Left ventricle myocardium inferior (tissue), 1 donor: ENCODE measurements at regions not wholly inside any gene's neighbourhood (a gene's known extent, or its start where the extent isn't known, plus 50 kb on each side); places are given as distances from the start of the nearest gene placed in this dataset.

Experiments used
- DNase-seq: peaks from one replicate; pipeline ENCODE4 v3.0.0-alpha.2; 2020
- H3K27ac ChIP-seq: fragments of 200-600 bp; replicated peaks from 2 replicates; pipeline ENCODE4 v1.8.0; 2021
- H3K27me3 ChIP-seq: fragments of 200-600 bp; 2 replicates; pipeline ENCODE4 v1.8.0; 2021; ENCODE audit warnings: low read depth
- H3K36me3 ChIP-seq: fragments of 200-600 bp; 2 replicates; pipeline ENCODE4 v1.8.0; 2021
- H3K4me1 ChIP-seq: fragments of 200-600 bp; 2 replicates; pipeline ENCODE4 v1.8.0; 2021
- H3K4me3 ChIP-seq: fragments of 200-600 bp; 2 replicates; pipeline ENCODE4 v1.8.0; 2021; ENCODE audit warnings: mild to moderate bottlenecking, moderate library complexity
- H3K9me3 ChIP-seq: fragments of 200-600 bp; replicated peaks from 2 replicates; pipeline ENCODE4 v1.8.0; 2021
- CTCF ChIP-seq: fragments of 200-600 bp; IDR thresholded peaks from 2 replicates; pipeline ENCODE4 v1.8.0; 2021; ENCODE audit warnings: antibody characterized with exemption, mild to moderate bottlenecking, borderline replicate concordance
- intact Hi-C: fragments of 100-400 bp; cut with micrococcal nuclease; formaldehyde crosslinking; loops from one replicate; pipeline ENCODE4 v1.11.0; 2022
- donor health status: DM: no; HTN: yes; CAD: no; lungs with severe emphysema.

DNA sequence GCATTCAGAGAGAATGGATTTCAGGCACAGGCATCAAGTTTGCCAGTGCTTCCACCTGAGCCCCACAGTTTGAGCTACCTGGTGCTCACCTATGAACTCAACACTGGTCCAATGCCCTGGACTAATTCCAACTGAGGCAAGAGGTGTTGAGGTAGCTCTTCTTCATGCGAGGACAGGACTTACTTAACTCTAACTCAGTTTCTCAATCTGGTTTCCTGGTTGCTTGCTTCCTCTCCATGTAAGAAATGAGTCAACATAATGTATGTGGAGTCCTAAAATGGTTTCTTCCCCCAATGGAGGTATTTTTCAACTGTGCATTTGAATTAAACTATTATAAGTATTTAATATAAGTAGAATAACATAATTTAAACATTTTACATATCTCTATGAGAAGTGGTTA lies 523.6 kb upstream of the DAB2 start:
- no peak for TF ChIP-seq CTCF
- H3K36me3 ChIP-seq, result no peaks in the 10 kb centered on the region
- intact Hi-C loops, result loop anchor here (2.0 kb wide), 1 partner anchor 740 kb away; no protein-coding TSS in a partner anchor

GRCh38 chr5:39947657-39948056 lies 522.9 kb upstream of the DAB2 start:
- no peak for DNase-seq
- intact Hi-C loops, result loop anchor here (2.0 kb wide), 1 partner anchor 741 kb away; no protein-coding TSS in a partner anchor
- Histone ChIP-seq H3K9me3 (peaks cover 13% of the 10 kb centered on the region), H3K27ac (no peak overlapping the region), H3K27me3 (no peaks in the 10 kb centered on the region), H3K36me3 (no peaks in the 10 kb centered on the region), H3K4me3 (no peak overlapping the region), H3K4me1 (no peaks in the 10 kb centered on the region)
- no peak for TF ChIP-seq CTCF

More for the DNA sequence above, 523.6 kb upstream of the DAB2 start:
- Histone ChIP-seq H3K27me3 (no peaks in the 10 kb centered on the region), H3K9me3 (peaks cover 13% of the 10 kb centered on the region), H3K4me3 (no peak overlapping the region), H3K27ac (no peak overlapping the region), H3K4me1 (no peaks in the 10 kb centered on the region)
- no peak for DNase-seq

GRCh38 chr5:39946356-39947045 lies 521.7 kb upstream of the DAB2 start:
- DNase-seq, result no peak
- H3K4me3 ChIP-seq, result no peak overlapping the region
- H3K27me3 ChIP-seq, result no peaks in the 10 kb centered on the region
- intact Hi-C loops, result no loop called here
- H3K4me1 ChIP-seq, result no peaks in the 10 kb centered on the region
- H3K36me3 ChIP-seq, result no peaks in the 10 kb centered on the region
- TF ChIP-seq CTCF, result no peak
- H3K27ac ChIP-seq, result no peak overlapping the region
- H3K9me3 ChIP-seq, result peaks cover 4% of the 10 kb centered on the region

- intact Hi-C loops, result no loop called here
- Histone ChIP-seq H3K27ac (no peak overlapping the region), H3K4me3 (no peak overlapping the region), H3K27me3 (no peaks in the 10 kb centered on the region), H3K9me3 (no peaks in the 10 kb centered on the region), H3K36me3 (no peaks in the 10 kb centered on the region), H3K4me1 (no peaks in the 10 kb centered on the region)
- no peak for DNase-seq
- TF ChIP-seq CTCF, result no peak
These were observed 521.1 kb upstream of the DAB2 start for GRCh38 chr5:39945870-39946269.

DNA sequence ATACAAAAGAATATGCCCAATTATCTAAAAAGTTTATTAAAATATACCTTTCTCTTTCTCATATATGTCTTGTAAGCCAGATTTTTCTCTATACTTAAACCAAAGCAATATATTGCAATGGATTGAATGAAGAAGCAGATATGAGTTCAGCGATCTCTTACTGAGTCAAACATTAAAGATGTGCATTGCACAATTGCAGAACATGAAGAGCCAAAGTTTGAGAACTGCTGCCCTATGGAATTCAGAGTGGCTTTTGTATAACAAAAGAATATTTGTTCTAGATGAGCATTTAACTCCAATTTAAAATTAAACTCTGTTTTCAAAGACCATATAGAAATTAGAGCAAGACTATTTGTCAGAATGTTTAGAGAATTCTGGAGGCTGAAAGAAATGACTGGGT lies 519.0 kb upstream of the DAB2 start:
- intact Hi-C loops, result no loop called here
- no peak for DNase-seq
- no peaks in the 10 kb centered on the region for H3K4me1 ChIP-seq
- H3K36me3 ChIP-seq, result no peaks in the 10 kb centered on the region
- H3K27me3 ChIP-seq, result no peaks in the 10 kb centered on the region
- H3K9me3 ChIP-seq, result no peaks in the 10 kb centered on the region
- no peak for TF ChIP-seq CTCF
- no peak overlapping the region for H3K27ac ChIP-seq
- H3K4me3 ChIP-seq, result no peak overlapping the region
